Uterus (tissue), 3 donors: ENCODE measurements at regions not wholly inside any gene's neighbourhood (a gene's known extent, or its start where the extent isn't known, plus 50 kb on each side); places are given as distances from the start of the nearest gene placed in this dataset.

Experiments
- DNase-seq, 2 donors: peaks; one replicate each; pipeline ENCODE4 v3.0.0-alpha.2; 2019 to 2020
- H3K27ac ChIP-seq, 2 donors: fragments of 200-600 bp; sonication (generic); 1 replicate in 1 of 2; 2 replicates in 1 of 2; pipeline ENCODE4 v1.5.1; 2016 to 2018
- H3K27me3 ChIP-seq, 2 donors: fragments of 200-600 bp; sonication (generic); one replicate each; pipeline ENCODE4 v1.5.1; 2018 to 2019; ENCODE audit warnings: control low read depth in 1 of 2
- H3K36me3 ChIP-seq, 2 donors: fragments of 200-600 bp; sonication (generic); one replicate each; pipeline ENCODE4 v1.5.1; 2019; ENCODE audit warnings: control low read depth in 1 of 2
- H3K4me1 ChIP-seq, 2 donors: fragments of 200-600 bp; sonication (generic); one replicate each; pipeline ENCODE4 v1.5.1; 2018 to 2019; ENCODE audit warnings: control low read depth in 1 of 2
- H3K4me3 ChIP-seq, 2 donors: fragments of 200-600 bp; sonication (generic); 1 replicate in 1 of 2; 2 replicates in 1 of 2; pipeline ENCODE4 v1.5.1; 2018 to 2019; ENCODE audit warnings: mild to moderate bottlenecking in 1 of 2
- H3K9me3 ChIP-seq, 2 donors: fragments of 200-600 bp; sonication (generic); one replicate each; pipeline ENCODE4 v1.5.1; 2019; ENCODE audit warnings: control low read depth in 1 of 2
- CTCF ChIP-seq, 4 experiments: fragments of 200-600 bp in 2 of 4; fragments of 450-650 bp in 2 of 4; sonication (generic) in 2 of 4; IDR thresholded peaks; one replicate each; pipeline ENCODE4 v1.5.1; 2016 to 2019; ENCODE audit warnings: antibody characterized with exemption in 4 of 4, mild to moderate bottlenecking in 2 of 4, moderate library complexity in 1 of 4
- POLR2A ChIP-seq, 2 donors: fragments of 450-650 bp; IDR thresholded peaks; one replicate each; pipeline ENCODE4 v1.6.1; 2016; ENCODE audit warnings: antibody characterized with exemption in 2 of 2, mild to moderate bottlenecking in 1 of 2, moderate library complexity in 1 of 2
- intact Hi-C: fragments of 100-400 bp; cut with DNase I; formaldehyde crosslinking; loops from one replicate; pipeline ENCODE4 v1.15.1; 2023; ENCODE audit warnings: low total_unique reads
- donor health status: DM: yes; HTN: yes; CAD: no.

GRCh38 chr13:85710545-85710944, 88.7 kb downstream of the SLITRK6 start:
- Histone ChIP-seq H3K27me3 (no peaks in the 10 kb centered on the region), H3K9me3 (no peaks in the 10 kb centered on the region), H3K36me3 (no peaks in the 10 kb centered on the region), H3K4me3 (no peak overlapping the region), H3K27ac (no peak overlapping the region), H3K4me1 (no peaks in the 10 kb centered on the region)
- no peak for DNase-seq
- intact Hi-C loops, result no loop called here
- TF ChIP-seq CTCF (IDR thresholded peaks at IDR 0.05) (no peak), POLR2A (IDR thresholded peaks at IDR 0.05) (no peak)

GRCh38 chr13:85709721-85710120, 89.5 kb downstream of the SLITRK6 start:
- Histone ChIP-seq H3K36me3 (no peaks in the 10 kb centered on the region), H3K4me1 (no peaks in the 10 kb centered on the region), H3K27me3 (no peaks in the 10 kb centered on the region), H3K4me3 (no peak overlapping the region), H3K9me3 (no peaks in the 10 kb centered on the region), H3K27ac (no peak overlapping the region)
- DNase-seq, result no peak
- intact Hi-C loops, result no loop called here
- TF ChIP-seq CTCF (IDR thresholded peaks at IDR 0.05), result no peak
- no peak for TF ChIP-seq POLR2A (IDR thresholded peaks at IDR 0.05)

GRCh38 chr13:85709072-85709471, 90.1 kb downstream of the SLITRK6 start:
- H3K27me3 ChIP-seq, result no peaks in the 10 kb centered on the region
- H3K4me1 ChIP-seq, result no peaks in the 10 kb centered on the region
- H3K27ac ChIP-seq, result no peak overlapping the region
- no peaks in the 10 kb centered on the region for H3K36me3 ChIP-seq
- no peaks in the 10 kb centered on the region for H3K9me3 ChIP-seq
- no peak for DNase-seq
- intact Hi-C loops, result no loop called here
- no peak overlapping the region for H3K4me3 ChIP-seq
- TF ChIP-seq CTCF (IDR thresholded peaks at IDR 0.05), result no peak

GRCh38 chr13:85700906-85701305, 98.3 kb downstream of the SLITRK6 start:
- Histone ChIP-seq H3K27me3 (no peaks in the 10 kb centered on the region), H3K36me3 (no peaks in the 10 kb centered on the region), H3K4me3 (no peak overlapping the region), H3K27ac (no peak overlapping the region), H3K4me1 (no peaks in the 10 kb centered on the region), H3K9me3 (no peaks in the 10 kb centered on the region)
- DNase-seq, result no peak
- intact Hi-C loops, result no loop called here
- TF ChIP-seq CTCF (IDR thresholded peaks at IDR 0.05), result no peak
- no peak for TF ChIP-seq POLR2A (IDR thresholded peaks at IDR 0.05)

GRCh38 chr13:85698256-85698655, 101.0 kb downstream of the SLITRK6 start:
- intact Hi-C loops, result no loop called here
- Histone ChIP-seq H3K27me3 (no peaks in the 10 kb centered on the region), H3K36me3 (no peaks in the 10 kb centered on the region), H3K4me1 (no peaks in the 10 kb centered on the region), H3K4me3 (no peak overlapping the region), H3K9me3 (no peaks in the 10 kb centered on the region), H3K27ac (no peak overlapping the region)
- no peak for DNase-seq
- no peak for TF ChIP-seq POLR2A (IDR thresholded peaks at IDR 0.05)
- TF ChIP-seq CTCF (IDR thresholded peaks at IDR 0.05), result no peak
